Stimulated activated CD8-positive, alpha-beta memory T cell treated with anti-CD3 and anti-CD28 coated beads, Interleukin-4, amount 100 ng/mL, for 48 hours (primary cell): ENCODE measurements at regions not wholly inside any gene's neighbourhood (a gene's known extent, or its start where the extent isn't known, plus 50 kb on each side); places are given as distances from the start of the nearest gene placed in this dataset.
"Not testable (repeated sequence)": the region's sequence is repeated elsewhere in the genome, so short reads cannot be mapped to it uniquely, and the experiment has no call there.

Experiments used
- DNase-seq: peaks from one replicate; pipeline ENCODE4 v3.0.0-alpha.2; 2020

DNA sequence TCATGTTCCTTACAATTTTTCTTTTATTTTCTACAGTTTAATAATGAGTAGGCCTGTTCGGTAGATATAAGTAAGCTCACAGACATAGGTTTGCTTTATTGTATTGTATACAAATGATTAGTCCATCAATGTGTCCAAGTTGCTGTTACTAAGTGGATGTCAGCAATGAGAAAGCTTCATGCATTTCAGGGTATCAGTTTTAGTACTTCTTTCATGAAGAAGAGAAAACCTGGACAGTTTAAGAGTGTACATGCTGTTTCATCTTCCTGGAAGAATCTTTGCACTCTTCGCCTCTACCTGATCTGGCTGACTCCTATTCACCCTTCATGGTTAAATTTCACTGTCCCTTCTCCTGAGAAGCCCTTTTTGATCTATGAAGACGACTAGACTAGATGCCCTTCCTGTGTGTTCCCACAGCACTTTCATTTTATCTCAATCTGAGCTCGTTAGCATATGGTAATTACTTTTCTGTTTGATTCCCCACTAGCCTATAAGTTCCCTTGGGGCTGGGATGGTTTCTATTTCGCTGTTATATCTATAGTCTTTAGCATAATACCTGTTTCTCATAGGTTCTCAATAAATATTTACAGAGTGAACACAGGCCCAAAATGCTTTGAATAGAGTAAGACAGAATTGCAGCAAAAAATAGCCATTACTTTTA, 70.7 kb downstream of the CETN3 start:
- no peak for DNase-seq

GRCh38 chr5:90337449-90338052, 72.0 kb downstream of the CETN3 start:
- no peak for DNase-seq

- no peak for DNase-seq
These were observed 72.8 kb downstream of the CETN3 start for GRCh38 chr5:90336752-90337151.

DNA sequence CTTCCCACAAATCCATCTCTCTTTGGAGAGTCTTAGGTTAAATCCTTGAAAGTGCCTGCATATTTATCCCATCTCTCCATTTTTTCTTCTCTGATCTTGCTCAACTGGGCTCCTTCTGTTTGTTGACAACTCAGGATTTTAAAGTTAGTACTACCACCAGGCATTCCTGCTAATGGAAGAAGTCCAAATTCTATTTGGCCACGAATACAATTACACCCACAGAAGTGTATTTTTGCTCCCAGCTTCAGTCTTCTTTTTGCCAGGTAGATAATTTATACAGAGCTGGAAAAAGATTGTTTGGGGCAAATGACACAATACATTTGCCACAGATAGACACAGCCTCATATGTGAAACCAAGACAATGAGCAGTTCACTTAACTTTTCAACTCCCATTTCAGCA, 74.8 kb downstream of the CETN3 start:
- DNase-seq, result no peak

- DNase-seq, result no peak
These were observed 79.6 kb downstream of the CETN3 start for GRCh38 chr5:90329911-90330310.

DNA sequence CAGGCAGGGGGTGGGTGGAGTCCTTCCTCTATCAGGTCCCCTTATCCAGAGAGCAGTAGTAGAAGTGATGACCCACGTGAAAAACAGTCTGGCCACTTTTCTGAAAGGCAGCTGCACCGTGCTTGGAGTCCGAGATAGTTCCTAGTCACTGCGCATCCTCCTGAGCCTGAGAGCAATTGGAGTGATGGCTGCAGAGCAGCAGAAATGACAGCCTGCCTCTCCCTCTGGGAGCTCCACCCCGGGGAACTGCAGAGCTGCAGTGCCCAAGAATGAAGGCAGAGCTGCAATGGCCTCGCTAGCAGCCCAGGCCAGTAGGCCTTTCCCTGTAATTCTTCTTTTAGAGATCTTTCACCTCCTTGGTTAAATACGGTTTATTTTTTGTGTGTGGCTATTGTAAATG, 82.6 kb downstream of the CETN3 start:
- no peak for DNase-seq

DNA sequence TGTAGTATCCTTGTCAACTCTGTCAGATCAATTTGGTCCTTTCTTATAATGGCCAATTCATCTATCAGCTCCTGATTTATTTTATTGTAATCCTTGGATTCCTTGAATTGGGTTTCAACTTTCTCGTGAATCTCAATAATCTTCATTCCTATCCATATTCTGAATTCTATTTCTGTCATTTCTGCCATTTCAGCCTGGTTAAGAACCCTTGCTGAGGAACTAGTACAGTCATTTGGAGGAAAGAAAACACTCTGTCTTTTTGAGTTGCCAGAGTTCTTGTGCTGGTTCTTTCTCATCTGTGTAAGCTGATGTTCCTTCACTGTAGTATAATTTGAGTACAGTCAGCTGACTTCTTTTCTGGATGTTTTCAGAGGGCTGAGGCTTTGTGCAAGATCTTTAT, 84.5 kb downstream of the CETN3 start:
- no peak for DNase-seq

DNA sequence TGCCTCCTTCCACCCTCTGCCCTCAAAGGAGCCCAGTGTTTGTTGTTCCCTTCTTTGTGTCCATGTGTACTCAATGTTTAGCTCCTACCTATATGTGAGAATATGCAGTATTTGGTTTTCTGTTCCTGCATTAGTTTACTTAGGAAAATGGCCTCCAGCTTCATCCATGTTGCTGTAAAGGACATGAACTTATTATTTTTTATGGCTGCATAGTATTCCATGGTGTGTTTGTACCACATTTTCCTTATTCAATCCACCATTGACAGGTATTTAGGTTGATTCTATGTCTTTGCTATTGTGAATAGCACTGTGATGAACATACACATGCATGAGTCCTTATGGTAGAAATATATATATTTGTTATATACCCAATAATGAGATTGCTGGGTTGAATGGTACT, 89.2 kb downstream of the CETN3 start:
- not testable (repeated sequence) for DNase-seq

DNA sequence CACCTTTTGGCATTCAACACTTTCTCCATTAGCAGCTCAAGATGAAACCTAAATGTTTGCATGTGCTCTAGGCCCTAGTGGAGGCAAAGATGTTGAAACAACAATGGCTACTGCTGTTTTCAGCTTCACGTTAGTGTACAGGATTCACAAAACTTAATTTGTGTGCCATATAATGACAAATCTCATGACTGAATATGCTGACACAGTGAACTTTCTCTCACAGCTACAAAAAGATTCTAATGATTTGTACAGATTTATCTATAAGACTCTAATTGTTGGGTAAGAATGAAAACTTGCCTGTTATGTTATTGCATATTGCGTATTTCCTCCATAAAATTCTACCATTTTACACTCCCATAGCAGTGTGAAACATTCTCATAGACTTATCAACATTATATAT, 97.5 kb downstream of the CETN3 start:
- DNase-seq, result no peak

- DNase-seq, result no peak
These were observed 98.2 kb downstream of the CETN3 start for GRCh38 chr5:90311401-90311800.

GRCh38 chr5:90308787-90309585, 100.6 kb downstream of the CETN3 start:
- DNase-seq, result no peak

GRCh38 chr5:90307782-90308181, 101.8 kb downstream of the CETN3 start:
- no peak for DNase-seq

DNA sequence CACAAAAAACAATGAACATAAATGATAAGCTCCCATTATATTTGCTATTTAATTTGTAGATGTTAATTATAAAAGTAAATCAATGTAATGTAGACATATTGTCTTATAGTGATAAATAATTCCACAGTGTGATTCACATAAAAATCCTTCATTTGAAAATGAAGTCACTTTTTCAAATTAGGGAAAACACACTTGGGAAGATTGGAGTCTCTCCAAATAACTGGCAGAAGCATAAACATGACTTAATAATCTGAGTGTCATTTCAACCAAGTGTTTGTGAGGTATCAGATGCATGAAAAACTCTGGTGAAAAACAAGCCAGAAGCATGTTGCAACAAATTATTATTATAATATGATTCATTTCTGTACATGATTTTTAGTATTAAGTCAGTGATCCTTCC, 102.2 kb downstream of the CETN3 start:
- no peak for DNase-seq

DNA sequence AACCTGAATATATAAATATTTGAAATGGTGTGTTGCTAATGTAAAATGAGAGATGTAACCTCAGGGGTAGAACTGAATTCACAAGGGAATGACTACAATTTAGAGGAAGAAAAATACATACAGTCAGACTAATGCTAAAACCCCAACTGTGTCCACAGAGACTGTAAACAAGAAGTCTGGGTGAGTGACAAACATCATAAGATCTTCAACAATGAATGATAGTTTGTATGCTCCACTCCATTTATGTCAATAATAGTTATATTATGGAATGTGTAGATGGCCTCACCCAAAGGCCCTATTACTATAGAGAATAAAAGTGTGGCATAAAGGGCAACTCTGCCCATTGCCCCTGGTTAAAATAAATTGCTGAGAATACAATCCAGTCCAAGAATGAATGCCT, 102.9 kb downstream of the CETN3 start:
- DNase-seq, result no peak

- DNase-seq, result no peak
These were observed 104.4 kb downstream of the CETN3 start for GRCh38 chr5:90305041-90305720.

DNA sequence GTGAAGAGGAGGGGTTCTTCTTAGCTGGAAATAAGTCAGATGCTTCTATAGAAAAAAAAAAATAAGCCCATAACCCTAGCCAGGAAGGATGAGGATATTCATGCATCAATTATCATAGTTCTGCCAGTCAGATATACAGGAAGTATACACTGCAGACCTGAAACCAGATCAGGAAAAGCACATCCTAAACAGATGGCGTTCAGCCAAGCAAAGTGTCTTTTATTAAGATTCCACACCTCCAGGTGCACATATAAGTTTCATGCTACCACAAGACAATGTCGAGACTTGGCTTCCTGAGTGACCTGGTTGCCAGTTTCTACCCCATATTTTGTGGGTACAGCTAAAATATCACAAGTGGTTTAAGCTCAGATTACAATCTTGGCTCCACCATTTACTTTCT, 108.3 kb downstream of the CETN3 start:
- no peak for DNase-seq

- DNase-seq, result no peak
These were observed 112.4 kb downstream of the CETN3 start for GRCh38 chr5:90297045-90297764.

- DNase-seq, result no peak
These were observed 115.0 kb downstream of the CETN3 start for GRCh38 chr5:90294604-90295003.

DNA sequence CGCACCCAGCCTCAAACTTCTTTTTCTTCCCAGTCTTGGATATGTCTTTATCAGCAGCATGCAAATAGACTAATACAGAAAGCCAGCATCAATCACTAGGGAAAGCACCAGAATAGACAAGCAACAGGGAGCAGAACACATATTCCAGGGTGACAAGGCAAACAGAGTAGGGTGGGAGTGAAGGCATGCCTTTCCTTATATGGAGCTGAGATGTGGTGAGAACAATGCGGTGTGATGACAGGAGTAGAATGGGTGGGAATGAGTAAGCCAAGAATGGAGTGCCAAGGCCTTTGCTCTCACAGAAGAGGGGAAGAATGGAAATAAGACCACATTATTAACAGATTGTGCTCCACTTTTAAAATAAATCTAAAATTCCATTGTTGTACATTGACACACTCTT, 115.6 kb downstream of the CETN3 start:
- DNase-seq, result no peak

GRCh38 chr5:90290648-90291047, 118.9 kb downstream of the CETN3 start:
- no peak for DNase-seq

- no peak for DNase-seq
These were observed 119.7 kb downstream of the CETN3 start for GRCh38 chr5:90289837-90290236.

- no peak for DNase-seq
These were observed 122.5 kb downstream of the CETN3 start for GRCh38 chr5:90287036-90287435.

DNA sequence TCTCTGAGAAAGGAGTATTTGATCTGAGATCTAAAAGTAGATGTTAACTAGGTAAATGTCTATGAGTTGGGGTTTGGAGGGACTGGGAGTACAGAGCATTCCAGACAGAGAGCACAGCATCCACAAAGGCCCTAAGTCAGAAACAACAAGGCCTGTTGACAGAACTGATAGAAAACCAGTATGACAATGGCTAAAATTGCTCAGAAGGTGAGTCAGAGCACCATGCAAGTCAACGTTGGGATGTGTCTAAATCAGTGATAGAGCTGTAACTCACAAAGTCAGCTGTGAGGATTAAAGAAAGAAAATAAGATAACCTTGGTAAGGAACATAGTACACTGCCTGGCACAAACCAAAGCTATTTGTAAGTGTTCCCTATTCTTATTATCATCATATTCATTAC, 124.0 kb downstream of the CETN3 start:
- DNase-seq, result no peak
